Keratinocyte (primary cell): ENCODE measurements at regions not wholly inside any gene's neighbourhood (a gene's known extent, or its start where the extent isn't known, plus 50 kb on each side); places are given as distances from the start of the nearest gene placed in this dataset.

Experiments
- DNase-seq: peaks from one replicate; pipeline ENCODE4 v3.0.0-alpha.2; 2011; ENCODE audit warnings: low read depth, missing footprints, low spot score
- FAIRE-seq: peaks from 2 replicates; lab custom pipeline; 2011; peaks lifted over from hg19 to GRCh38; lab: Jason Lieb, UNC
- H2AFZ ChIP-seq: 2 replicates; pipeline ENCODE4 v1.6.0; 2012; ENCODE audit warnings: low read length, control low read depth, inconsistent platforms; ENCODE audit not compliant: control insufficient read depth
- H3K27ac ChIP-seq: 2 replicates; pipeline ENCODE4 v1.5.1; 2011; ENCODE audit warnings: low read length; ENCODE audit not compliant: control insufficient read depth, insufficient read depth
- H3K27me3 ChIP-seq: 3 replicates; pipeline ENCODE4 v1.6.0; 2011; ENCODE audit warnings: low read length; ENCODE audit not compliant: control insufficient read depth, insufficient read depth; ENCODE audit errors: extremely low read depth
- H3K36me3 ChIP-seq, 2 experiments: 2 replicates in 1 of 2; 3 replicates in 1 of 2; pipeline ENCODE4 v1.5.1; 2011; ENCODE audit warnings: low read length in 2 of 2, mild to moderate bottlenecking in 1 of 2; ENCODE audit not compliant: control insufficient read depth in 2 of 2, insufficient read depth in 2 of 2; ENCODE audit errors: extremely low read depth in 1 of 2
- H3K4me1 ChIP-seq: 3 replicates; pipeline ENCODE4 v1.5.1; 2011; ENCODE audit warnings: low read length; ENCODE audit not compliant: control insufficient read depth, insufficient read depth; ENCODE audit errors: extremely low read depth
- H3K4me2 ChIP-seq: 3 replicates; pipeline ENCODE4 v1.6.0; 2011; ENCODE audit warnings: low read depth, low read length; ENCODE audit not compliant: control insufficient read depth, insufficient read depth; ENCODE audit errors: extremely low read depth
- H3K4me3 ChIP-seq, 3 experiments: fragments of 200-600 bp in 1 of 3; sonication (generic) in 1 of 3; 2 replicates in 2 of 3; 3 replicates in 1 of 3; pipeline ENCODE4 v1.5.1; 2011 to 2016; ENCODE audit warnings: low read length in 3 of 3, mild to moderate bottlenecking in 3 of 3, control low read depth in 2 of 3, inconsistent platforms in 1 of 3, low read depth in 1 of 3, mixed read lengths in 1 of 3, mixed run types in 1 of 3, moderate library complexity in 1 of 3; ENCODE audit not compliant: control insufficient read depth in 2 of 3, insufficient read depth in 2 of 3; ENCODE audit errors: extremely low read depth in 1 of 3
- H3K79me2 ChIP-seq: 2 replicates; pipeline ENCODE4 v1.6.0; 2012; ENCODE audit warnings: low read length; ENCODE audit not compliant: control insufficient read depth, insufficient read depth
- H3K9ac ChIP-seq: 3 replicates; pipeline ENCODE4 v1.6.0; 2011; ENCODE audit warnings: low read length; ENCODE audit not compliant: control insufficient read depth, insufficient read depth; ENCODE audit errors: extremely low read depth
- H3K9me1 ChIP-seq: 3 replicates; pipeline ENCODE4 v1.6.0; 2011; ENCODE audit warnings: low read length; ENCODE audit not compliant: control insufficient read depth, insufficient read depth; ENCODE audit errors: extremely low read depth
- H3K9me3 ChIP-seq: 2 replicates; pipeline ENCODE4 v1.5.1; 2012; ENCODE audit warnings: low read depth, low read length; ENCODE audit not compliant: control insufficient read depth
- H4K20me1 ChIP-seq: 3 replicates; pipeline ENCODE4 v1.6.0; 2011; ENCODE audit warnings: low read length; ENCODE audit not compliant: control insufficient read depth, insufficient read depth; ENCODE audit errors: extremely low read depth
- EZH2 ChIP-seq: IDR thresholded peaks from one replicate; pipeline ENCODE4 v1.6.1; 2012; ENCODE audit warnings: inconsistent platforms, mild to moderate bottlenecking, low read length, moderate library complexity
- dilution Hi-C: fragments of 300-500 bp; cut with MboI; formaldehyde crosslinking; loops from one replicate; pipeline ENCODE4 v1.7.0; 2020; ENCODE audit warnings: low sequenced_read_pairs; ENCODE audit not compliant: extremely low pct_ligation_motif_present
- TF ChIP-seq, protein P1 (sequence below), 3 experiments: IDR thresholded peaks in 1 of 3; conservative IDR thresholded peaks in 1 of 3; optimal IDR thresholded peaks in 1 of 3; 2 replicates in 2 of 3; 3 replicates in 1 of 3; pipeline versions ENCODE3 to v1.5.1; 2011; ENCODE audit warnings: low read length in 3 of 3, mild to moderate bottlenecking in 3 of 3, moderate library complexity in 2 of 3, control low read depth in 1 of 3, inconsistent platforms in 1 of 3; ENCODE audit not compliant: insufficient read depth in 2 of 3; ENCODE audit errors: extremely low read depth in 1 of 3

DNA sequence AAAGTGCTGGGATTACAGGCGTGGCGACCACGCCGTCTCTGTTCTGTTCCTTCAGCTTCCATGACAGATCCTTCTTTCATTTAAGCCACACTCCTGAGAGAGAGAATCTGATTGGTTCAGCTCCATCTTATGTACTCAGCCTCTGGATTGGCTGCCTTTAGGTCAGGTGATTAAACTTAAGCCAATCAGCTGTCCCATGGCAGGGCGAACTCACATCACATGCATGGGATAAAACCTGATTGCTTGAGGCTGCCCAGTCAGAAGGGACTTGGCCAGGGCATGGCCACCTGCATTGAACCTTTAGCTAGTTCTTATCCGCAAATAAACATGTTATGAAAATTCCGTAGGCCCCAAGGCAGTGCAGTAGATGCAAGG, 274.2 kb downstream of the SUDS3 start:
- Histone ChIP-seq H3K27ac (no peak overlapping the region), H3K4me1 (no peaks in the 10 kb centered on the region), H4K20me1 (no peaks in the 10 kb centered on the region), H3K9me1 (no peaks in the 10 kb centered on the region), H3K4me2 (no peak overlapping the region), H3K9ac (no peak overlapping the region), H3K4me3 (no peak overlapping the region), H3K36me3 (no peaks in the 10 kb centered on the region), H3K9me3 (peaks cover 2% of the 10 kb centered on the region), H3K27me3 (no peaks in the 10 kb centered on the region), H3K79me2 (no peaks in the 10 kb centered on the region), H2AFZ (no peak overlapping the region)
- DNase-seq (no peak), FAIRE-seq (no peak)
- TF ChIP-seq, protein P1, sequence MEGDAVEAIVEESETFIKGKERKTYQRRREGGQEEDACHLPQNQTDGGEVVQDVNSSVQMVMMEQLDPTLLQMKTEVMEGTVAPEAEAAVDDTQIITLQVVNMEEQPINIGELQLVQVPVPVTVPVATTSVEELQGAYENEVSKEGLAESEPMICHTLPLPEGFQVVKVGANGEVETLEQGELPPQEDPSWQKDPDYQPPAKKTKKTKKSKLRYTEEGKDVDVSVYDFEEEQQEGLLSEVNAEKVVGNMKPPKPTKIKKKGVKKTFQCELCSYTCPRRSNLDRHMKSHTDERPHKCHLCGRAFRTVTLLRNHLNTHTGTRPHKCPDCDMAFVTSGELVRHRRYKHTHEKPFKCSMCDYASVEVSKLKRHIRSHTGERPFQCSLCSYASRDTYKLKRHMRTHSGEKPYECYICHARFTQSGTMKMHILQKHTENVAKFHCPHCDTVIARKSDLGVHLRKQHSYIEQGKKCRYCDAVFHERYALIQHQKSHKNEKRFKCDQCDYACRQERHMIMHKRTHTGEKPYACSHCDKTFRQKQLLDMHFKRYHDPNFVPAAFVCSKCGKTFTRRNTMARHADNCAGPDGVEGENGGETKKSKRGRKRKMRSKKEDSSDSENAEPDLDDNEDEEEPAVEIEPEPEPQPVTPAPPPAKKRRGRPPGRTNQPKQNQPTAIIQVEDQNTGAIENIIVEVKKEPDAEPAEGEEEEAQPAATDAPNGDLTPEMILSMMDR (optimal IDR thresholded peaks at IDR 0.05 in 1 of 3, IDR thresholded peaks at IDR 0.05 in 1 of 3, conservative IDR thresholded peaks at IDR 0.05 in 1 of 3; ENCODE audit: extremely low read depth in 1 of 3, insufficient read depth in 2 of 3, low read length in 3 of 3), result no peak
- TF ChIP-seq EZH2, result no peak
- dilution Hi-C loops, result no loop called here

DNA sequence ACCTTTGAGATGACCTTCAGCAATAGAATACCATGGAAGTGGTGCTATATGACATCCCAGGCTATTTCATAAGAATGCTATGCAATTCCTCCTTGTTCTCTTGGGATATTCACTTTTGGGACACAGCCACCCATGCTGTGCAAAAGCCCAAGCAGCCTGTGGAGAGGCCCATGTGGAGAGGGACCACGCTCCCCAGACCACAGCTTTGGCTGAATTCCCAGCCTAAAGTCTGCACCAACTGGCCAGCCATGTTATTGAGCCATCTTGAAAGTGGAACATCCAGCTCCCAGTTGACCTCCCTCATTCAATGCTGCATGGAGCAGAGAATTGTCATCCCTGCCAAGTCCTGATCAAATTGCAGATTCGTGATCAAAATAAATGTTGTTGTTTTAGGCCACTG, 275.1 kb downstream of the SUDS3 start:
- Histone ChIP-seq H4K20me1 (no peaks in the 10 kb centered on the region), H3K4me2 (no peak overlapping the region), H3K9me3 (peaks cover 2% of the 10 kb centered on the region), H3K27me3 (no peaks in the 10 kb centered on the region), H3K9me1 (no peaks in the 10 kb centered on the region), H3K79me2 (no peaks in the 10 kb centered on the region), H2AFZ (no peak overlapping the region), H3K27ac (no peak overlapping the region), H3K9ac (no peak overlapping the region), H3K4me1 (no peaks in the 10 kb centered on the region), H3K4me3 (no peak overlapping the region), H3K36me3 (no peaks in the 10 kb centered on the region)
- FAIRE-seq (no peak), DNase-seq (no peak)
- dilution Hi-C loops, result no loop called here
- no peak for TF ChIP-seq EZH2
- TF ChIP-seq, protein P1 (optimal IDR thresholded peaks at IDR 0.05 in 1 of 3, IDR thresholded peaks at IDR 0.05 in 1 of 3, conservative IDR thresholded peaks at IDR 0.05 in 1 of 3; ENCODE audit: extremely low read depth in 1 of 3, insufficient read depth in 2 of 3, low read length in 3 of 3), result no peak
